HepG2 (cell line): ENCODE measurements at regions not wholly inside any gene's neighbourhood (a gene's known extent, or its start where the extent isn't known, plus 50 kb on each side); places are given as distances from the start of the nearest gene placed in this dataset.

Source experiments
- BCL3 ChIP-seq: sonication (generic); formaldehyde crosslinking; IDR thresholded peaks from 2 replicates; pipeline ENCODE4 v1.5.1; 2020; ENCODE audit warnings: mild to moderate bottlenecking, missing genetic modification reagents, moderate library complexity
- HES4 ChIP-seq: sonication (generic); formaldehyde crosslinking; IDR thresholded peaks from 2 replicates; pipeline ENCODE4 v1.9.0; 2021; ENCODE audit warnings: mild to moderate bottlenecking, missing genetic modification reagents, borderline replicate concordance
- NFAT5 ChIP-seq: sonication (generic); formaldehyde crosslinking; IDR thresholded peaks from 2 replicates; pipeline ENCODE4 v1.4.0; 2020; ENCODE audit warnings: missing genetic modification reagents
- PHF20 ChIP-seq: sonication (generic); formaldehyde crosslinking; IDR thresholded peaks from 2 replicates; pipeline ENCODE4 v1.5.0; 2020; ENCODE audit warnings: mild to moderate bottlenecking, missing genetic modification reagents
- SNAPC4 ChIP-seq: sonication (generic); formaldehyde crosslinking; IDR thresholded peaks from 2 replicates; pipeline ENCODE4 v1.4.0; 2020; ENCODE audit warnings: mild to moderate bottlenecking, missing genetic modification reagents
- SP140L ChIP-seq: sonication (generic); formaldehyde crosslinking; IDR thresholded peaks from 2 replicates; pipeline ENCODE4 v1.4.0; 2020; ENCODE audit warnings: missing genetic modification reagents, borderline replicate concordance
- TCF7 ChIP-seq: sonication (generic); IDR thresholded peaks from 2 replicates; pipeline ENCODE4 v1.6.1; 2016; ENCODE audit warnings: antibody characterized with exemption, low read depth
- USF2 ChIP-seq, 2 experiments: sonication (generic) in 1 of 2; formaldehyde crosslinking in 1 of 2; IDR thresholded peaks; 2 replicates each; pipeline versions ENCODE4 v1.5.1 to v1.6.1; 2011 to 2020; ENCODE audit warnings: borderline replicate concordance in 1 of 2, low read depth in 1 of 2, low read length in 1 of 2, mild to moderate bottlenecking in 1 of 2, missing genetic modification reagents in 1 of 2, moderate library complexity in 1 of 2
- ZBTB14 ChIP-seq: sonication (generic); formaldehyde crosslinking; IDR thresholded peaks from 2 replicates; pipeline ENCODE4 v1.4.0; 2020; ENCODE audit warnings: missing genetic modification reagents
- ZKSCAN5 ChIP-seq: sonication (generic); formaldehyde crosslinking; IDR thresholded peaks from 2 replicates; pipeline ENCODE4 v1.5.1; 2020; ENCODE audit warnings: mild to moderate bottlenecking, missing genetic modification reagents
- ZNF780A ChIP-seq: sonication (generic); formaldehyde crosslinking; IDR thresholded peaks from 2 replicates; pipeline ENCODE4 v1.8.0; 2022; ENCODE audit warnings: mild to moderate bottlenecking, missing genetic modification reagents, moderate library complexity

- no peak for TF ChIP-seq NFAT5 (CRISPR knock-in tag)
- TF ChIP-seq ZNF780A (CRISPR knock-in tag), result no peak
- TF ChIP-seq ZBTB14 (CRISPR knock-in tag), result no peak
- no peak for TF ChIP-seq SNAPC4 (CRISPR knock-in tag)
- TF ChIP-seq ZKSCAN5 (CRISPR knock-in tag), result no peak
- TF ChIP-seq SP140L (CRISPR knock-in tag), result no peak
- TF ChIP-seq TCF7, result no peak
- no peak for TF ChIP-seq PHF20
- no peak for TF ChIP-seq BCL3 (CRISPR knock-in tag)
- TF ChIP-seq HES4 (CRISPR knock-in tag), result no peak
- no peak for TF ChIP-seq USF2 (IDR thresholded peaks at IDR 0.05; ENCODE audit: low read depth, low read length)
- TF ChIP-seq USF2 (CRISPR knock-in tag; IDR thresholded peaks at IDR 0.05; ENCODE audit: borderline replicate concordance), result no peak
Observed at GRCh38 chr12:88720785-88721650, 140.7 kb upstream of the KITLG start (continued).
